ENCODE measurements at regions not wholly inside any gene's neighbourhood (a gene's known extent, or its start where the extent isn't known, plus 50 kb on each side); places are given as distances from the start of the nearest gene placed in this dataset.

DNA sequence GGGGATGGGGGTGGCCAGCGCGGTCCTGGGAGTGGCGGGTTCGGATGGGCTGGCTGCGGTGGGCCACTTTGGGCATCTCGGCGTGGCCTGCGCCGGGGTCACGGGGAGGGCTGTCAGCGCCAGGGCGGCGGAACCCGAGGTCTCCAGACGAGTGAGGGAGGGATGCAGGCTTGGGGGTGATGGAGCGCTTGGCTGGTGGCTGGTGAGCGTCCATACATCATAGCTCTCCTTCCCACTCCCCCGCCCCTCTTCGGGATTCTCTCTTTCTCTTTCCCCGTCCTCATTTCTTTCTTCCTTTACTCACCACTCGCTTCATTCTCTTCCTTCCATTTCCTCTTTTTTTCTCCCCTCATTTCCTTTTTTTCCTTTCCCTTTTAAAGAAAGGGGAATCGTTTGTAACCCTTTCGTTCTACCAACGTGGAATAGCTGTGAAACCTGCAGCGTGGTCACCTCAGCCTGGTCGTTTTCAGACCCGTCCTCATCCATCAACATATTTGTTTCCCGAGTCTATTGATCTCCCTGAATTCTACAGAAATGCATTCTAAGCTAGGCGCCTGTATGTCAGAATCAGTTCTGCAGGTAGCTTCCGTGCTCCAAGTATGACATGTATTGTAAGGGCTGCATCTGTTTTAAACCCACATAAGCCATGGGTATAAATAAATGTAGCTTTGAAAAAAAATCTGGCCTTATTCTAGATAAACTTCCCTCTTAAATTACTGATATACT lies 260.3 kb upstream of the E2F7 start:
- no peak overlapping the region for H3K9ac ChIP-seq (ENCODE audit: low read depth, low read length, poor library complexity, severe bottlenecking)
- no peak overlapping the region for H2AFZ ChIP-seq (ENCODE audit: low read length)
- no peaks in the 10 kb centered on the region for H3F3A ChIP-seq (ENCODE audit: low read depth)
- no peaks in the 10 kb centered on the region for H4K20me1 ChIP-seq (ENCODE audit: insufficient read depth, low read length, poor library complexity, severe bottlenecking)
- H3K4me2 ChIP-seq (ENCODE audit: low read depth, low read length, poor library complexity, severe bottlenecking) = no peak overlapping the region
- no peak for TF ChIP-seq EZH2phosphoT487 (IDR thresholded peaks at IDR 0.05; ENCODE audit: borderline replicate concordance)
- H3K27me3 ChIP-seq (ENCODE audit: insufficient read depth, low read length, poor library complexity, severe bottlenecking) = no peaks in the 10 kb centered on the region
- H3K36me3 ChIP-seq (ENCODE audit: insufficient read depth, low read length) = no peaks in the 10 kb centered on the region
- H3K79me2 ChIP-seq (ENCODE audit: insufficient read depth, low read length) = no peaks in the 10 kb centered on the region
- H3K9me3 ChIP-seq (ENCODE audit: insufficient read depth, low read depth, low read length) = no peaks in the 10 kb centered on the region
- H3K9me2 ChIP-seq (replicated peaks; ENCODE audit: low read depth, low read length) = no peaks in the 10 kb centered on the region
- H3K4me1 ChIP-seq (ENCODE audit: insufficient read depth, low read length, poor library complexity, severe bottlenecking) = no peaks in the 10 kb centered on the region
- no peak overlapping the region for H3K4me3 ChIP-seq (ENCODE audit: low read length, poor library complexity, severe bottlenecking)

- Histone ChIP-seq H3K4me2 (ENCODE audit: low read depth, low read length, poor library complexity, severe bottlenecking) (no peak overlapping the region), H3F3A (ENCODE audit: low read depth) (no peaks in the 10 kb centered on the region), H3K9me2 (replicated peaks; ENCODE audit: low read depth, low read length) (no peaks in the 10 kb centered on the region), H3K9me3 (ENCODE audit: insufficient read depth, low read depth, low read length) (no peaks in the 10 kb centered on the region), H3K27me3 (ENCODE audit: insufficient read depth, low read length, poor library complexity, severe bottlenecking) (no peaks in the 10 kb centered on the region), H3K4me3 (ENCODE audit: low read length, poor library complexity, severe bottlenecking) (no peak overlapping the region), H3K9ac (ENCODE audit: low read depth, low read length, poor library complexity, severe bottlenecking) (no peak overlapping the region), H3K79me2 (ENCODE audit: insufficient read depth, low read length) (no peaks in the 10 kb centered on the region), H2AFZ (ENCODE audit: low read length) (no peak overlapping the region), H3K36me3 (ENCODE audit: insufficient read depth, low read length) (no peaks in the 10 kb centered on the region), H4K20me1 (ENCODE audit: insufficient read depth, low read length, poor library complexity, severe bottlenecking) (no peaks in the 10 kb centered on the region), H3K4me1 (ENCODE audit: insufficient read depth, low read length, poor library complexity, severe bottlenecking) (no peaks in the 10 kb centered on the region)
- TF ChIP-seq EZH2phosphoT487 (IDR thresholded peaks at IDR 0.05; ENCODE audit: borderline replicate concordance) = no peak
- TF ChIP-seq, protein P1, sequence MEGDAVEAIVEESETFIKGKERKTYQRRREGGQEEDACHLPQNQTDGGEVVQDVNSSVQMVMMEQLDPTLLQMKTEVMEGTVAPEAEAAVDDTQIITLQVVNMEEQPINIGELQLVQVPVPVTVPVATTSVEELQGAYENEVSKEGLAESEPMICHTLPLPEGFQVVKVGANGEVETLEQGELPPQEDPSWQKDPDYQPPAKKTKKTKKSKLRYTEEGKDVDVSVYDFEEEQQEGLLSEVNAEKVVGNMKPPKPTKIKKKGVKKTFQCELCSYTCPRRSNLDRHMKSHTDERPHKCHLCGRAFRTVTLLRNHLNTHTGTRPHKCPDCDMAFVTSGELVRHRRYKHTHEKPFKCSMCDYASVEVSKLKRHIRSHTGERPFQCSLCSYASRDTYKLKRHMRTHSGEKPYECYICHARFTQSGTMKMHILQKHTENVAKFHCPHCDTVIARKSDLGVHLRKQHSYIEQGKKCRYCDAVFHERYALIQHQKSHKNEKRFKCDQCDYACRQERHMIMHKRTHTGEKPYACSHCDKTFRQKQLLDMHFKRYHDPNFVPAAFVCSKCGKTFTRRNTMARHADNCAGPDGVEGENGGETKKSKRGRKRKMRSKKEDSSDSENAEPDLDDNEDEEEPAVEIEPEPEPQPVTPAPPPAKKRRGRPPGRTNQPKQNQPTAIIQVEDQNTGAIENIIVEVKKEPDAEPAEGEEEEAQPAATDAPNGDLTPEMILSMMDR (conservative IDR thresholded peaks at IDR 0.05; ENCODE audit: low read length) = no peak
These were observed 259.5 kb upstream of the E2F7 start for GRCh38 chr12:77324763-77325468.

GRCh38 chr12:77324416-77324762 lies 259.0 kb upstream of the E2F7 start:
- Histone ChIP-seq H3K4me1 (ENCODE audit: insufficient read depth, low read length, poor library complexity, severe bottlenecking) (no peaks in the 10 kb centered on the region), H2AFZ (ENCODE audit: low read length) (no peak overlapping the region)

More at GRCh38 chr12:77324416-77324762, 259.0 kb upstream of the E2F7 start:
- no peaks in the 10 kb centered on the region for H3K9me3 ChIP-seq (ENCODE audit: insufficient read depth, low read depth, low read length)
- H3K9me2 ChIP-seq (replicated peaks; ENCODE audit: low read depth, low read length) = no peaks in the 10 kb centered on the region
- no peak overlapping the region for H3K4me2 ChIP-seq (ENCODE audit: low read depth, low read length, poor library complexity, severe bottlenecking)
- no peaks in the 10 kb centered on the region for H4K20me1 ChIP-seq (ENCODE audit: insufficient read depth, low read length, poor library complexity, severe bottlenecking)
- no peaks in the 10 kb centered on the region for H3K36me3 ChIP-seq (ENCODE audit: insufficient read depth, low read length)
- H3K27me3 ChIP-seq (ENCODE audit: insufficient read depth, low read length, poor library complexity, severe bottlenecking) = no peaks in the 10 kb centered on the region
- no peak overlapping the region for H3K9ac ChIP-seq (ENCODE audit: low read depth, low read length, poor library complexity, severe bottlenecking)
- H3F3A ChIP-seq (ENCODE audit: low read depth) = no peaks in the 10 kb centered on the region
- no peak overlapping the region for H3K4me3 ChIP-seq (ENCODE audit: low read length, poor library complexity, severe bottlenecking)
- TF ChIP-seq EZH2phosphoT487 (IDR thresholded peaks at IDR 0.05; ENCODE audit: borderline replicate concordance) = no peak
- TF ChIP-seq, protein P1 (conservative IDR thresholded peaks at IDR 0.05; ENCODE audit: low read length) = no peak
- H3K79me2 ChIP-seq (ENCODE audit: insufficient read depth, low read length) = no peaks in the 10 kb centered on the region

Measured in Loucy (cell line).